Left ventricle myocardium superior (tissue), 1 donor: ENCODE measurements at regions not wholly inside any gene's neighbourhood (a gene's known extent, or its start where the extent isn't known, plus 50 kb on each side); places are given as distances from the start of the nearest gene placed in this dataset.
"Not testable (repeated sequence)": the region's sequence is repeated elsewhere in the genome, so short reads cannot be mapped to it uniquely, and the experiment has no call there.

Source experiments
- ATAC-seq: fragments of 200-7000 bp; cut with Tn5 transposase; one replicate; pipeline ENCODE4 v1.9.1; 2020; ENCODE audit warnings: mild to moderate bottlenecking, moderate library complexity
- DNase-seq: peaks from one replicate; pipeline ENCODE4 v3.0.0-alpha.2; 2020
- intact Hi-C: fragments of 100-400 bp; cut with micrococcal nuclease; formaldehyde crosslinking; loops from one replicate; pipeline ENCODE4 v1.11.0; 2022
- donor health status: DM: no; HTN: yes; CAD: no; lungs with severe emphysema.

- DNase-seq, intact Hi-C loops, ATAC-seq: not testable (repeated sequence)
Measured at GRCh38 chr3:64361036-64361435, 135.8 kb upstream of the PRICKLE2 start.

DNA sequence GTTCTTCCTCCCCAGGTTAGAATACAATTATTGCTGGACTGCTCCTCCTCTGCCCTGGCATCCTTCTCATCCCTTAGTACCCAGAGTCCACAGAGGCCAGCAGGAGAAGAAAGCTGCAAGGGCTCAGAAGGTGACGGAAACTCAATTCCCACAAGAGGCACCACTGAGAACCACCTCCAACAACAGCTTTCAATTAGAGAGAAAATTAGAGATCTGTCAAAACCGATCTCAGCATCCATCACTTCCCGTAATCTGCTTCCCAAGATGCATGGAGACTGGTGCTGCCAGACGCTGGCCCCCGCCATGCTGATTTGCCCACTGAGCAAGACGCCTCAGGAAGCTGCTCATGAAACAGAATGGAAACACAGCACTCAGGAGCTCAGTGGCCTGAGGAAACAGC is 135.0 kb upstream of the PRICKLE2 start:
- ATAC-seq (no peak), DNase-seq (no peak)
- intact Hi-C loops = no loop called here

DNA sequence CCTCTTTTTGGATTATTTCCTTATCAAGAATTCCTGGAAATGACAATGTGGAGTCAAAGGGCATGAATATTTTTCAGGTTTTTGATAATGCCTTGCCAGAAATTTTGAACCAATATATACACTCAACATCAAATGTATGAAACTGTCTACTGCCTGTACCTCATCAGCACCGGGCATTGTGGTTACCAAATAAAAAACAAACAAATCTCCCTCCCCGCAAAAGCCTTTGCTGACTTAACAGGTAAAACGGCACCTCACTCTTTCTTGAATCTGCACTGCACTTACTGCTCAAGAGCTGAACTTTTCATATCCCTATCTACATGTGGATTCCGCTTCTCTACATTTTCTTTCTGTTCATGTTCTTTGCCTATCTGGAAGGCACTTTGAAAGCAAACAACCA is 134.5 kb upstream of the PRICKLE2 start:
- no peak for ATAC-seq
- intact Hi-C loops = no loop called here
- DNase-seq = no peak

DNA sequence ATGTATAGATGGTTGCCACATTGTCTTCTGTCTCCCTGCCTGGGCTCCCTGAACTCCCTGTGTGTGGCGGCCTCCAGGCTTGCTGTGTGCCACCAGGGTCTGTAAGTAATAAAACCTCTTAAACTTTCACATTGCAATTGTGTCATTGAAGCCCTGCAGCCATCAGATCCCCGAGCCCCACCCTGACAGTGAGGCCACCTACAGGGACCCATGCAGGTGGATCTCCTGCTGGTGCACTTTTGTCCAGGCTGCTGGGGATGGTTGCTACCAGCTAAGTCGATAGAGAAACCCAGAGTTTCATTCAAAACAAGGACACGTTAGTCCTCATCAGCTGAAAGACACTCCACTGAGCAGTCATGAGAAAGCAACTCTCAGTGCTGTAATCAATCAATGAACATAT is 133.6 kb upstream of the PRICKLE2 start:
- intact Hi-C loops = no loop called here
- ATAC-seq (no peak), DNase-seq (no peak)

GRCh38 chr3:64358176-64358575 is 132.9 kb upstream of the PRICKLE2 start:
- intact Hi-C loops = no loop called here
- no peak for DNase-seq
- no peak for ATAC-seq

DNA sequence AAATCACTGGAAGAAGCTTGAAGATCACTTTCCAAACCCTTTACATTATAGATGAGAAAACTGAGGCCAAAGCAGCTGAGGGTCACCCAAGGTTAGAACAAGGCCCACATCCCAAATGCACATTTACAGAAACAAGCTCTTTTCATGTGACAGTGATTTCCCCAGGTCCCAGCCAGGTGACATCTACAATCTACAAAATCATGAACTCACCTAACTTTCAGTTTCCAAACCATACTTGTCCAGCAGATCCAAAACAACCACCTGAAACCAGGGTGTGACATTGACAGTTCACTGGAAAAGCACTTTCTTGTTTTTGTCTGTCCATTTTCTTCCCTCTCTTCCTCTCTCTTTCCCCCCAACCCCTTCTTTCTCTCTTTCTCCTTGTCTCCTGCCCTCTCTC is 132.2 kb upstream of the PRICKLE2 start:
- no peak for ATAC-seq
- DNase-seq = no peak
- intact Hi-C loops = no loop called here

- ATAC-seq = peak; percentile 68
Measured at GRCh38 chr3:64355401-64355807, 130.1 kb upstream of the PRICKLE2 start.

DNA sequence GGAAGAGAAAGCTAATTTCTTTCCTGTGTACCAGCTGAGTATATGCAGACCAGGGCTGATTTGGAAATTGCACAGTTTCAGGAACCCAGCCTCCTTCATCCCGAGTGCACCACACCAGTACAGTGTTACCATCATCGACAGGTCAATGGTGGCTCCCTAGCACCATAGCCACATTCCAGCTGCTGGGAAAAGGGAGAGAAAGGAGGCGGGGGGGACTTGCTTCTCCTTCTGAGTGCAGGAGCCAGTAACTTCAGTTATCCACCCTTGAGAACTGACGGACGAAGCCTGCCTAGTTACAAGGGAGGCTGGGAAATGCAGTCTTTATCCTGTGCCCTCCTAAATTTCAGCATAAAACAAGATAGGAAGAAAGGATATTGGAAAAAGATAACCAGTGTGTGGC is 129.7 kb upstream of the PRICKLE2 start:
- ATAC-seq (no peak), DNase-seq (no peak)
- intact Hi-C loops = no loop called here

More at GRCh38 chr3:64355401-64355807, 130.1 kb upstream of the PRICKLE2 start:
- intact Hi-C loops = no loop called here
- DNase-seq = no peak

DNA sequence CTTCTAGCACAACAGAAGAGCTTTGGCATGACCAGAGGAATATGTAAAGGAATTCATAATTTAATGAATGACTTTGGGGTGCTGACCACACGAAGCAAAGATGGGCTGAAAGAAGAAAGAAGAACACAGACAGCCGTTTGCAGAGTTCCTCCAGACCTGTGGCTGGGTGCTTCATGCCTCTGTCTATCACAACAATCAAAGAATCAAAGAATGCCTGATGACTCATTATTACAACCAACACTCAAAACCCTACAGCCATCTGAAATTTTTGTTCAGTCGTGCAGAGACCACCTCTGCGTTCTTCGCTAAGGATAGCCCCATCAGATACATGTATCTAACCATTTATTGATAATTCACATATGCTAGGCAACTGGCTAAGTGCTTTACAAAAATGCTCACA is 129.0 kb upstream of the PRICKLE2 start:
- intact Hi-C loops = no loop called here
- ATAC-seq = no peak

GRCh38 chr3:64353226-64353625 is 128.0 kb upstream of the PRICKLE2 start:
- ATAC-seq (no peak), DNase-seq (no peak)
- intact Hi-C loops = no loop called here

More for the DNA sequence above, 129.0 kb upstream of the PRICKLE2 start:
- DNase-seq = no peak

DNA sequence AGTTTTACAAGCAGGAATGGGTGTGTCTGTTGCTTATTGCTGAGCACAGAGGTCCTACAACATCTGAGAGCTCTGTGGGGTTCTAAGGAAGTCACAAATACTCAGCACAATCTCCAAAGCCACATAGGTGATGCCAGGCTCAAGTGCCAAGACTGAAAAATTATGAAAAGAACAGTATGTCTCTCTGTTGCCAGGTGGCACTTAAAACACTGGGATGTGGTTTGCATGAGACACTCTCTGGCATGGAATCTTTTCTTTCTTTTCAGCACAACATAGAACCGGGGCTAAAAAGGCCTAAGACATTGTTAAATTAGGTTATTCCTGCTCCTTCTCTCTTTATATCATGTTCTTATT is 127.3 kb upstream of the PRICKLE2 start:
- no peak for ATAC-seq
- no peak for DNase-seq
- intact Hi-C loops = no loop called here

GRCh38 chr3:64351713-64352638 is 126.7 kb upstream of the PRICKLE2 start:
- intact Hi-C loops = no loop called here
- ATAC-seq = peak; percentile 41

DNA sequence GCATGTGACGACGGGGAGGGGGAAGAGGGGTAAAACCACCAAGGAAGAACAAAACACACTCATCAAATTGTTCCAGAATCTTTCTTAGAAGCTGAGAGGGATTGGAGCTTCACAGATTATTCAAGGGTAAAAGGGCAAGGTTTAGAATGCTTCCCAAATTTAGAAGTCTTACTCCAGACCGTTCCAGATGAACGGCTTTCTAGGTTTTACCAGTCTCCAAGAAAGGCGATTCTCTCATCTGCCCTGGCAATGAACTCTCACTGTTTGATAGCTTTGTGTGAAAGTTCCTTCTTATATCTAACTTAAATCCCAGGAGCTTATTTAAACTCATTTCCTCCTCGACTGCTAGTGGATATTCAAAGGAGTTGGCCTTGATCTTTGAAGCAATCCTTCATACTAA is 124.3 kb upstream of the PRICKLE2 start:
- no peak for ATAC-seq
- DNase-seq = no peak
- intact Hi-C loops = no loop called here

More at GRCh38 chr3:64351713-64352638, 126.7 kb upstream of the PRICKLE2 start:
- DNase-seq = no peak

DNA sequence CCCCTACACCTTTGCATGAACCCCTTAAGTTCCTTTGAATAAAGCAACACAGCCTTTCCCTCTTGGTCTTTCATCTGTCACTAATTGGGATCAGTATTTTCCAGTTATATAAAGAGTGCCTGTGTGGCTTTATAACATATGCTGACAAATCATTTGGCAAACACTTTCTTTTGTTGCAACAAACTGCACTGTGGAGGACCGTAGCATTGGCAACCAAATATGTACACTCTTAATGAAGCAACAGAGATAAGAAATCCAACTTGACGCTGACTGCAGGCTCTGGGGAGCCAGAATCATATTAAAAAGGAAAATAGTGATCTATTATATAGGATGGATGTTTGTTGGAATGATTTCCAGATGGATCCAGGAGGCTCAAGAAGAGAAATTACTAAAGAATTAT is 120.1 kb upstream of the PRICKLE2 start:
- ATAC-seq (peak; percentile 90), DNase-seq (no peak)

GRCh38 chr3:64344721-64345207 is 119.5 kb upstream of the PRICKLE2 start:
- intact Hi-C loops = no loop called here
- DNase-seq = no peak
- ATAC-seq = no peak

More for the DNA sequence above, 120.1 kb upstream of the PRICKLE2 start:
- intact Hi-C loops = no loop called here

DNA sequence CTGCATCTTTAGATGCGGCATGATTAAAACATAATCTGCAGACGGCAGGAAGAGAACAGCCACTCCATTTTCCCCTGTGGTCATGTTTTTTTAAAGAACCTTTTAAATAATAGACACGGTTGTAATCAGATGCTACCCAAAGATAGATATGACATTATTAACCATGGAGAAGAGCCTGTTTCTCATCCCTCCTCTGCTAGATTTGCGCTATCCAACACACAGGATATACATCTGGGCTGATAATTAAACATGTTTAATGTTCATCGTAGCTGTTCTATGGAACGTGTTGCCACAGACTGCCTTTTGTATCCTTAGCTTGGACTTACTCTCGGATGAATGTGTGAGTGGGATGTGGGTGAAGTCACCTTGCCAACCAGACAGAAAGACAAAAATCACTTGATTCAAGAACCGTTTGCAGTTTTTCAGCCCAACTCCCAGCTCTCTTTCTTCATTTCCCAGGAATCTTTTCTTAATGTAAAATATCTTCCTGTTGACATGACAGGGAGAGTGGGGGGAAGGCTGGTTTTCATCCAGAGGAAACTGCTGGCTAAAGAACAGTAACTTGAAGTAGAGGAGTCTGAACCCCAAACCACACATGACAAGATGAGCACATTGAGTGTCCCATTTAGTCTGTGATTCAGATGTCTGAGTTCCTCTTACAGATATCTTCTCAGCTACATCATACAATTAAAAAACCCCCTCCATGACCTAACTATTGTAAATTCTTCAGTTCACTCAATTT is 118.6 kb upstream of the PRICKLE2 start:
- ATAC-seq (no peak), DNase-seq (no peak)
- intact Hi-C loops = no loop called here

DNA sequence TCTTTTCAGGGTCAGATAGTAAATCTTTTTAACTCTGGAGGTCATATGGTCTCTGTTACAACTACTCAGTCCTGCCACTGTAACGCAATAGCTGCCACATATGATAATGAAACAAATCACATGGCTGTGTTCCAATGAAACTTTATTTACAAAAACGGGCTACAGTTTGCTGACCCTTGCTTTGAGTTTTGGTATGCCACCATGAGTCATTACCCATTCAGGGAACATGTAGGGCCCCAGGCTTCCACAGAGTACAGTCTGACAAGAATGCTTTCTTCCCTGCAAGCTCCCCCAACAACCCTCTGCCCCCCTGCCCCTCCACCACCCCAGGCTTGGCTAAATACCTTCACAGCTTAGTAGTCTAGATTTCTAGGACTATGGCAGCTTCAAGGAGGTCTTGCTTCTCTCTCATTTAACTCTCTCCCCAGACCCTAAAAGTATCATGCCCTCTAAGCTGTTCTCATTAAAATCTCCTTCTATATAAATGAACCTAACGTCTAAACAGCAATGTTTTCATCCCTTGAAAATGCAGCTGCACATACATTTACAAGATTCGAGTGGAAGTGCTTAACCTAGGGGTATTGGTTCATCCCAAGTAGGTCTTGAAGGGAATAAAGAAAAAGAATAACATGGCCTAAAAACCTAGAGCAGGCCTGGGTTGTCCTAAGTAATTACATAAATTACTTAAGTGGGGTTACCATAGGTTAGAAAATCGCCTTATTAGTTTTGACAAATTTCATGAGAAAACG is 117.8 kb upstream of the PRICKLE2 start:
- intact Hi-C loops = no loop called here
- ATAC-seq = no peak
- DNase-seq = no peak

GRCh38 chr3:64341296-64341695 is 116.0 kb upstream of the PRICKLE2 start:
- intact Hi-C loops = no loop called here
- no peak for ATAC-seq
- no peak for DNase-seq

DNA sequence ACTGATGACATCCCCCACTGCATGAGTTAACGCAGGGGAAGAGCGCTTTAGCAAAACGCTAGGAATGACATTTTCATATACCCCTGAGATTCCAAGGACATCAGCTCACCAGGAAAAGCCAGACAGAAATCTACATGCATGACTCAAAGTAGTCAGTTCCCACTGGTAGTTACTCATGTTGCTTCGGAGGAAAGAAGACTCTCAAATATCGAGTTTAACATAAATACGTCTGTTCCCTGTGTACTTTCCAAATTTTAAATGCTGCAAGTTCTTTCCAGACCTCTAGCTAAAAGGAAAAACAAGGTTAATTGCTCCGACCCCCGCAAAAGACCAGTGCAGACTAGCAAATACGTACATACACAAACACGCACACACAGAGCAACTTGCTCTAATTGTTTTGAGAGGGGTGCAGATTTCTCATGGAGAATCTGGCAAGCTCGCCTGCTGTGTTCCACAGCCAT is 115.4 kb upstream of the PRICKLE2 start:
- intact Hi-C loops = no loop called here
- no peak for ATAC-seq
- DNase-seq = no peak

DNA sequence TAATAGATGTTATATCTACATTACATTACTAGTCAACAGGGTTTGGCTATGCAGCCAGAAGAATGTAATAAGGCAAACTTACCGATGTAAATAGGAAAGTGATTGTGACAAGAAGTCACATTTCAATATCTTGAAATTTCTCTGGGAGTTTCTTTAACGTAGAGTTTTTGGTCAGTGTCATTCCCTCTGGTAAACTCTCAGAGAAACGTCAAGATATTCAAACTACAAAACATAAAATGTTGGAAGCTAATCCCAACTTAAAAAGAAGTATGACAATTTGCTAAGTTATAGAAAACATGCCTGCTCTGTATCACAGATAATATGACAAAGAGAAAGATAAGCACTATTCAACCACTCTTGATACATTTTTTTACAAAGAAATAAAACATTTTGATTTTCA is 111.2 kb upstream of the PRICKLE2 start:
- DNase-seq = no peak
- intact Hi-C loops = no loop called here
- ATAC-seq = no peak
